A673 (cell line): ENCODE measurements at regions not wholly inside any gene's neighbourhood (a gene's known extent, or its start where the extent isn't known, plus 50 kb on each side); places are given as distances from the start of the nearest gene placed in this dataset.

ENCODE experiments used
- CTCF ChIP-seq: fragments of 300-800, 200-600 bp; sonication (generic); conservative IDR thresholded peaks from 2 replicates; pipeline ENCODE4 v1.5.1; 2017; ENCODE audit warnings: low read depth, mild to moderate bottlenecking, antibody characterized with exemption, low read length, moderate library complexity, mixed read lengths
- EZH2 ChIP-seq: fragments of 200-600 bp; sonication (generic); IDR thresholded peaks from 2 replicates; pipeline ENCODE4 v1.6.1; 2017; ENCODE audit warnings: borderline replicate concordance, low read depth, mild to moderate bottlenecking, mixed read lengths, antibody characterized with exemption, low read length; ENCODE audit not compliant: poor library complexity, severe bottlenecking

GRCh38 chr4:41880022-41880837 lies 55.0 kb upstream of the TMEM33 start:
- no peak for TF ChIP-seq CTCF
- peak; percentile 56 for TF ChIP-seq EZH2
